H9 (cell line): ENCODE measurements at regions not wholly inside any gene's neighbourhood (a gene's known extent, or its start where the extent isn't known, plus 50 kb on each side); places are given as distances from the start of the nearest gene placed in this dataset.

Source experiments
- DNase-seq: peaks from one replicate; pipeline ENCODE4 v3.0.0-alpha.2; 2017
- H2AFZ ChIP-seq: one replicate; pipeline ENCODE4 v1.6.1; 2013; ENCODE audit warnings: mild to moderate bottlenecking, low read length, control low read depth, moderate library complexity
- H2AK5ac ChIP-seq: 2 replicates; pipeline ENCODE4 v1.6.1; 2013; ENCODE audit warnings: low read length, control low read depth, mixed read lengths; ENCODE audit not compliant: insufficient read length
- H2BK120ac ChIP-seq: one replicate; pipeline ENCODE4 v1.6.1; 2013; ENCODE audit warnings: low read depth, mild to moderate bottlenecking, low read length, control low read depth, inconsistent platforms; ENCODE audit not compliant: poor library complexity, severe bottlenecking
- H2BK12ac ChIP-seq: 2 replicates; pipeline ENCODE4 v1.6.1; 2013; ENCODE audit warnings: low read length, control low read depth, mixed read lengths, low read depth; ENCODE audit not compliant: insufficient read length
- H2BK15ac ChIP-seq: 2 replicates; pipeline ENCODE4 v1.6.1; 2013; ENCODE audit warnings: low read depth, low read length, control low read depth
- H2BK20ac ChIP-seq: one replicate; pipeline ENCODE4 v1.6.1; 2013; ENCODE audit warnings: low read depth, mild to moderate bottlenecking, low read length, control low read depth, inconsistent platforms; ENCODE audit not compliant: poor library complexity, severe bottlenecking
- H2BK5ac ChIP-seq: 2 replicates; pipeline ENCODE4 v1.6.1; 2013; ENCODE audit warnings: low read length, control low read depth, mixed read lengths; ENCODE audit not compliant: insufficient read length
- H3K14ac ChIP-seq: 2 replicates; pipeline ENCODE4 v1.6.1; 2013; ENCODE audit warnings: low read length, control low read depth; ENCODE audit not compliant: insufficient read depth
- H3K18ac ChIP-seq: 2 replicates; pipeline ENCODE4 v1.6.1; 2013; ENCODE audit warnings: low read depth, mild to moderate bottlenecking, mixed read lengths, low read length, control low read depth; ENCODE audit not compliant: insufficient read length
- H3K23ac ChIP-seq: 2 replicates; pipeline ENCODE4 v1.6.1; 2013; ENCODE audit warnings: low read length, control low read depth, mixed read lengths, low read depth; ENCODE audit not compliant: insufficient read length
- H3K23me2 ChIP-seq: 2 replicates; pipeline ENCODE4 v1.6.1; 2013; ENCODE audit warnings: low read depth, mild to moderate bottlenecking, mixed read lengths, low read length, control low read depth; ENCODE audit not compliant: insufficient read length, poor library complexity, severe bottlenecking
- H3K27ac ChIP-seq: 2 replicates; pipeline ENCODE4 v1.5.1; 2013; ENCODE audit warnings: low read length, control low read depth, mixed read lengths, low read depth; ENCODE audit not compliant: insufficient read length
- H3K27me3 ChIP-seq: 2 replicates; pipeline ENCODE4 v1.6.1; 2013; ENCODE audit warnings: low read length, control low read depth, inconsistent platforms; ENCODE audit not compliant: insufficient read depth
- H3K4ac ChIP-seq: 2 replicates; pipeline ENCODE4 v1.6.1; 2013; ENCODE audit warnings: low read depth, mild to moderate bottlenecking, control low read depth, inconsistent platforms, low read length, moderate library complexity
- H3K4me1 ChIP-seq: 2 replicates; pipeline ENCODE4 v1.6.1; 2013; ENCODE audit warnings: low read length, control low read depth, inconsistent platforms; ENCODE audit not compliant: insufficient read depth
- H3K4me2 ChIP-seq: 2 replicates; pipeline ENCODE4 v1.6.1; 2013; ENCODE audit warnings: low read length, control low read depth, mixed read lengths; ENCODE audit not compliant: insufficient read length, insufficient read depth
- H3K56ac ChIP-seq: 2 replicates; pipeline ENCODE4 v1.6.1; 2013; ENCODE audit warnings: low read depth, mild to moderate bottlenecking, mixed read lengths, low read length, control low read depth; ENCODE audit not compliant: insufficient read length
- H3K79me1 ChIP-seq: 2 replicates; pipeline ENCODE4 v1.6.1; 2013; ENCODE audit warnings: low read depth, mild to moderate bottlenecking, moderate library complexity, low read length, control low read depth, inconsistent platforms; ENCODE audit not compliant: insufficient read depth, poor library complexity, severe bottlenecking
- H3K79me2 ChIP-seq: 2 replicates; pipeline ENCODE4 v1.6.1; 2013; ENCODE audit warnings: low read length, control low read depth, inconsistent platforms; ENCODE audit not compliant: insufficient read depth
- H3K9ac ChIP-seq: 2 replicates; pipeline ENCODE4 v1.6.1; 2013; ENCODE audit warnings: low read length, control low read depth, mixed read lengths; ENCODE audit not compliant: insufficient read length; ENCODE audit errors: extremely low read depth
- H3K9me3 ChIP-seq: one replicate; pipeline ENCODE4 v1.6.1; 2013; ENCODE audit warnings: low read depth, low read length, inconsistent platforms; ENCODE audit not compliant: control insufficient read depth
- H3T11ph ChIP-seq: one replicate; pipeline ENCODE4 v1.6.1; 2013; ENCODE audit warnings: mild to moderate bottlenecking, low read length, control low read depth, inconsistent platforms
- H4K20me1 ChIP-seq: one replicate; pipeline ENCODE4 v1.6.1; 2013; ENCODE audit not compliant: control insufficient read depth, insufficient read length, insufficient read depth
- H4K5ac ChIP-seq: 2 replicates; pipeline ENCODE4 v1.6.1; 2013; ENCODE audit warnings: low read depth, mild to moderate bottlenecking, mixed read lengths, low read length, control low read depth; ENCODE audit not compliant: insufficient read length
- H4K8ac ChIP-seq: replicated peaks from 2 replicates; pipeline ENCODE4 v1.6.1; 2013; ENCODE audit warnings: low read length, control low read depth, mixed read lengths, low read depth; ENCODE audit not compliant: insufficient read length
- H4K91ac ChIP-seq: 2 replicates; pipeline ENCODE4 v1.6.1; 2013; ENCODE audit warnings: low read depth, mild to moderate bottlenecking, moderate library complexity, mixed read lengths, low read length, control low read depth; ENCODE audit not compliant: insufficient read length
- H3K27ac Mint-ChIP-seq, 3 experiments: 2 replicates in 2 of 3; 3 replicates in 1 of 3; pipeline ENCODE4 v1.8.0; 2020 to 2021; ENCODE audit warnings: mixed read lengths in 3 of 3, mild to moderate bottlenecking in 1 of 3, moderate library complexity in 1 of 3
- H3K27me3 Mint-ChIP-seq: 2 replicates; pipeline ENCODE4 v1.8.0; 2021; ENCODE audit warnings: low read depth, mild to moderate bottlenecking, moderate library complexity, mixed read lengths
- H3K36me3 Mint-ChIP-seq, 3 experiments: 2 replicates in 2 of 3; 3 replicates in 1 of 3; pipeline ENCODE4 v1.8.0; 2020 to 2021; ENCODE audit warnings: low read depth in 3 of 3, mixed read lengths in 3 of 3; ENCODE audit not compliant: insufficient read depth in 1 of 3
- H3K4me1 Mint-ChIP-seq, 2 experiments: 2 replicates each; pipeline ENCODE4 v1.8.0; 2020; ENCODE audit warnings: mixed read lengths in 2 of 2
- H3K4me3 Mint-ChIP-seq, 2 experiments: 2 replicates in 1 of 2; 3 replicates in 1 of 2; pipeline ENCODE4 v1.8.0; 2020 to 2021; ENCODE audit warnings: mild to moderate bottlenecking in 2 of 2, mixed read lengths in 2 of 2, moderate library complexity in 1 of 2
- H3K9me3 Mint-ChIP-seq, 2 experiments: 2 replicates in 1 of 2; 3 replicates in 1 of 2; pipeline ENCODE4 v1.8.0; 2020; ENCODE audit warnings: mild to moderate bottlenecking in 2 of 2, mixed read lengths in 2 of 2, moderate library complexity in 1 of 2
- WGBS: extraction: QIAGEN DNeasy Blood & Tissue Kit; methylation state at CpG from one replicate; pipeline ENCODE4 v1.1.7; 2013; ENCODE audit warnings: missing lambda C conversion rate, low lambda C conversion rate, mixed read lengths; ENCODE audit not compliant: insufficient read length; ENCODE audit errors: extremely low coverage; 5-methylcytosine and 5-hydroxymethylcytosine counted together
- TF ChIP-seq, protein P1 (sequence below): fragments of 200-600 bp; sonication (generic); conservative IDR thresholded peaks from 3 replicates; pipeline ENCODE4 v1.8.0; 2021; ENCODE audit warnings: antibody characterized with exemption, mild to moderate bottlenecking

DNA sequence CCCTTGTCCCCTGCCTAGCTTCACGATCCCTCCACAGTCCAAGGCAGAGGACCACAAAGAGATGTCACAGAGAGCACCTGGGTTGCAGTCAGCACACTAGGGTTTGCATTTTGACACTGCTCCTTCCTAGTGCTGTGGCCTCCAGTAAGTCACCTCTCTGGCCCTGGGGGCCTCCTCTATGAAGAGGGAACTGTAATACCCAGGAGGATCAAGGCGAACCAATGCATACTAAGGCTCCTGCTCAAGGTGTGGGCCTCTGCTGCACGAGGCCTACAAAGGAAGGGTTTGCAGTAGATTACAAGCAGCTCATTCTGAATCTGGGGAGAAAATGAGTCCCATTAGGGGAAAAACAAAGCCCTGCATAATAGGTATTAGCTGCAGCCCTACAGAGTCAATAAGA is 72.3 kb upstream of the FZD7 start:
- Histone ChIP-seq H3K9me3 (no peaks in the 10 kb centered on the region), H2BK15ac (no peak overlapping the region), H2AK5ac (no peak overlapping the region), H3K79me1 (no peaks in the 10 kb centered on the region), H4K20me1 (peaks cover 2% of the 10 kb centered on the region), H2BK12ac (no peak overlapping the region), H4K91ac (no peak overlapping the region), H3K14ac (no peak overlapping the region), H3K4me1 (peaks cover 5% of the 10 kb centered on the region), H3K4me2 (no peak overlapping the region), H2BK20ac (no peak overlapping the region), H3K27ac (no peak overlapping the region), H3K56ac (no peak overlapping the region), H3T11ph (no peak overlapping the region), H4K5ac (no peak overlapping the region), H2BK120ac (no peak overlapping the region), H3K27me3 (no peaks in the 10 kb centered on the region), H3K18ac (no peak overlapping the region), H3K4ac (no peak overlapping the region), H2AFZ (no peak overlapping the region), H3K79me2 (no peaks in the 10 kb centered on the region; the same call in 1 of the 2 replicates), H3K23ac (no peak overlapping the region), H2BK5ac (no peak overlapping the region), H4K8ac (no peak overlapping the region), H3K23me2 (no peaks in the 10 kb centered on the region), H3K9ac (no peak overlapping the region)
- no peak for DNase-seq
- H3K4me1 Mint-ChIP-seq: peaks cover 46 to 47% of the 10 kb centered on the region in 2 experiments
- no peaks in the 10 kb centered on the region; a peak in 1 of 5 replicates for H3K9me3 Mint-ChIP-seq
- TF ChIP-seq, protein P1, sequence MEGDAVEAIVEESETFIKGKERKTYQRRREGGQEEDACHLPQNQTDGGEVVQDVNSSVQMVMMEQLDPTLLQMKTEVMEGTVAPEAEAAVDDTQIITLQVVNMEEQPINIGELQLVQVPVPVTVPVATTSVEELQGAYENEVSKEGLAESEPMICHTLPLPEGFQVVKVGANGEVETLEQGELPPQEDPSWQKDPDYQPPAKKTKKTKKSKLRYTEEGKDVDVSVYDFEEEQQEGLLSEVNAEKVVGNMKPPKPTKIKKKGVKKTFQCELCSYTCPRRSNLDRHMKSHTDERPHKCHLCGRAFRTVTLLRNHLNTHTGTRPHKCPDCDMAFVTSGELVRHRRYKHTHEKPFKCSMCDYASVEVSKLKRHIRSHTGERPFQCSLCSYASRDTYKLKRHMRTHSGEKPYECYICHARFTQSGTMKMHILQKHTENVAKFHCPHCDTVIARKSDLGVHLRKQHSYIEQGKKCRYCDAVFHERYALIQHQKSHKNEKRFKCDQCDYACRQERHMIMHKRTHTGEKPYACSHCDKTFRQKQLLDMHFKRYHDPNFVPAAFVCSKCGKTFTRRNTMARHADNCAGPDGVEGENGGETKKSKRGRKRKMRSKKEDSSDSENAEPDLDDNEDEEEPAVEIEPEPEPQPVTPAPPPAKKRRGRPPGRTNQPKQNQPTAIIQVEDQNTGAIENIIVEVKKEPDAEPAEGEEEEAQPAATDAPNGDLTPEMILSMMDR: no peak
- WGBS: no CpG with 5 or more reads among the region's 3 CpGs
- H3K36me3 Mint-ChIP-seq: peaks cover 3 to 8% (median 4%) of the 10 kb centered on the region in 3 experiments; a peak in 4 of 7 replicates
- H3K4me3 Mint-ChIP-seq: no peak overlapping the region
- H3K27me3 Mint-ChIP-seq: no peaks in the 10 kb centered on the region; the same call in none of the 2 replicates
- peak overlapping the region in 1 of 3 experiments; percentile 78; a peak in 2 of 7 replicates for H3K27ac Mint-ChIP-seq
